Nephron progenitor cell (in vitro differentiated cells): ENCODE measurements at regions not wholly inside any gene's neighbourhood (a gene's known extent, or its start where the extent isn't known, plus 50 kb on each side); places are given as distances from the start of the nearest gene placed in this dataset.

Experiments used
- DNase-seq: peaks from one replicate; pipeline ENCODE4 v3.0.0; 2021
- H3K27ac Mint-ChIP-seq: 2 replicates; pipeline ENCODE4 v1.8.0; 2021; ENCODE audit warnings: mild to moderate bottlenecking, moderate library complexity, mixed read lengths
- H3K27me3 Mint-ChIP-seq: 2 replicates; pipeline ENCODE4 v1.8.0; 2021; ENCODE audit warnings: mild to moderate bottlenecking, low read depth, mixed read lengths; ENCODE audit not compliant: poor library complexity
- H3K36me3 Mint-ChIP-seq: 2 replicates; pipeline ENCODE4 v1.8.0; 2021; ENCODE audit warnings: low read depth, mixed read lengths
- H3K4me1 Mint-ChIP-seq: 2 replicates; pipeline ENCODE4 v1.8.0; 2021; ENCODE audit warnings: mixed read lengths
- H3K4me3 Mint-ChIP-seq: 2 replicates; pipeline ENCODE4 v1.8.0; 2021; ENCODE audit warnings: mild to moderate bottlenecking, moderate library complexity, mixed read lengths
- H3K9me3 Mint-ChIP-seq: 2 replicates; pipeline ENCODE4 v1.8.0; 2021; ENCODE audit warnings: mild to moderate bottlenecking, moderate library complexity, mixed read lengths
- TF ChIP-seq, protein P1 (sequence below): fragments of 200-600 bp; sonication (generic); IDR thresholded peaks from 2 replicates; pipeline ENCODE4 v1.5.0; 2021; ENCODE audit warnings: antibody characterized with exemption

DNA sequence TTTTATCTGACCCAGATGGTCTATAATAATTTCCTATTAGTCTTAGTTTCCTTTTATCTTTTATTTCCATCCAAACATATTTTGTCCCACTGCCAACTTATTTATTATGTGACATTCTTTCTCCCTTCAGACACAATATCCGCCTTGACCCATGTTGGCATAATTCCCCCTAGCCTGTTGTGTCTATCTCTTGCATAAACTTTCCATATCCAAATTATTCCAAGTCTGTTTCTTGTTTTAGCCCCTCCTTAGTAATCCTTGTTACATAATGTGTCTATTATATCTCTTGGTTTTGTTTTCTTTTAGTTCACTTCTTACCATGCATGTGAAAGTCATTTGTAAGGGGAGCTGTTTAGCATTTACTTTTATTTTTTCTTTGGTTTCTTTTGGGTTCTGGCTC is 81.6 kb upstream of the CACHD1 start:
- peaks cover 9% of the 10 kb centered on the region for H3K27me3 Mint-ChIP-seq
- TF ChIP-seq, protein P1, sequence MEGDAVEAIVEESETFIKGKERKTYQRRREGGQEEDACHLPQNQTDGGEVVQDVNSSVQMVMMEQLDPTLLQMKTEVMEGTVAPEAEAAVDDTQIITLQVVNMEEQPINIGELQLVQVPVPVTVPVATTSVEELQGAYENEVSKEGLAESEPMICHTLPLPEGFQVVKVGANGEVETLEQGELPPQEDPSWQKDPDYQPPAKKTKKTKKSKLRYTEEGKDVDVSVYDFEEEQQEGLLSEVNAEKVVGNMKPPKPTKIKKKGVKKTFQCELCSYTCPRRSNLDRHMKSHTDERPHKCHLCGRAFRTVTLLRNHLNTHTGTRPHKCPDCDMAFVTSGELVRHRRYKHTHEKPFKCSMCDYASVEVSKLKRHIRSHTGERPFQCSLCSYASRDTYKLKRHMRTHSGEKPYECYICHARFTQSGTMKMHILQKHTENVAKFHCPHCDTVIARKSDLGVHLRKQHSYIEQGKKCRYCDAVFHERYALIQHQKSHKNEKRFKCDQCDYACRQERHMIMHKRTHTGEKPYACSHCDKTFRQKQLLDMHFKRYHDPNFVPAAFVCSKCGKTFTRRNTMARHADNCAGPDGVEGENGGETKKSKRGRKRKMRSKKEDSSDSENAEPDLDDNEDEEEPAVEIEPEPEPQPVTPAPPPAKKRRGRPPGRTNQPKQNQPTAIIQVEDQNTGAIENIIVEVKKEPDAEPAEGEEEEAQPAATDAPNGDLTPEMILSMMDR, result no peak
- no peak overlapping the region for H3K27ac Mint-ChIP-seq
- H3K4me3 Mint-ChIP-seq, result no peak overlapping the region
- H3K36me3 Mint-ChIP-seq, result peaks cover 7% of the 10 kb centered on the region
- no peak for DNase-seq
- peaks cover 29% of the 10 kb centered on the region for H3K9me3 Mint-ChIP-seq
- H3K4me1 Mint-ChIP-seq, result no peaks in the 10 kb centered on the region

- H3K36me3 Mint-ChIP-seq, result no peaks in the 10 kb centered on the region
- peaks cover 6% of the 10 kb centered on the region for H3K27me3 Mint-ChIP-seq
- no peak for DNase-seq
- H3K27ac Mint-ChIP-seq, result no peak overlapping the region
- H3K9me3 Mint-ChIP-seq, result peaks cover 4% of the 10 kb centered on the region
- TF ChIP-seq, protein P1, result no peak
- H3K4me1 Mint-ChIP-seq, result no peaks in the 10 kb centered on the region
- no peak overlapping the region for H3K4me3 Mint-ChIP-seq
Measured at GRCh38 chr1:64392109-64392508, 77.8 kb upstream of the CACHD1 start.

- Mint-ChIP-seq H3K4me3 (no peak overlapping the region), H3K9me3 (peaks cover 4% of the 10 kb centered on the region), H3K4me1 (no peaks in the 10 kb centered on the region), H3K27ac (no peak overlapping the region), H3K27me3 (peaks cover 3% of the 10 kb centered on the region), H3K36me3 (no peaks in the 10 kb centered on the region)
- no peak for DNase-seq
- TF ChIP-seq, protein P1, result no peak
Measured at GRCh38 chr1:64393790-64394189, 76.1 kb upstream of the CACHD1 start.

- H3K36me3 Mint-ChIP-seq, result no peaks in the 10 kb centered on the region
- peaks cover 3% of the 10 kb centered on the region for H3K27me3 Mint-ChIP-seq
- H3K27ac Mint-ChIP-seq, result no peak overlapping the region
- TF ChIP-seq, protein P1, result no peak
- DNase-seq, result no peak
- no peaks in the 10 kb centered on the region for H3K9me3 Mint-ChIP-seq
- no peaks in the 10 kb centered on the region for H3K4me1 Mint-ChIP-seq
- no peak overlapping the region for H3K4me3 Mint-ChIP-seq
Measured at GRCh38 chr1:64396817-64397216, 73.1 kb upstream of the CACHD1 start.

GRCh38 chr1:64397541-64397940 is 72.4 kb upstream of the CACHD1 start:
- Mint-ChIP-seq H3K4me3 (no peak overlapping the region), H3K27me3 (peaks cover 3% of the 10 kb centered on the region), H3K27ac (no peak overlapping the region), H3K9me3 (no peaks in the 10 kb centered on the region), H3K36me3 (no peaks in the 10 kb centered on the region), H3K4me1 (no peaks in the 10 kb centered on the region)
- DNase-seq, result no peak
- TF ChIP-seq, protein P1, result no peak

DNA sequence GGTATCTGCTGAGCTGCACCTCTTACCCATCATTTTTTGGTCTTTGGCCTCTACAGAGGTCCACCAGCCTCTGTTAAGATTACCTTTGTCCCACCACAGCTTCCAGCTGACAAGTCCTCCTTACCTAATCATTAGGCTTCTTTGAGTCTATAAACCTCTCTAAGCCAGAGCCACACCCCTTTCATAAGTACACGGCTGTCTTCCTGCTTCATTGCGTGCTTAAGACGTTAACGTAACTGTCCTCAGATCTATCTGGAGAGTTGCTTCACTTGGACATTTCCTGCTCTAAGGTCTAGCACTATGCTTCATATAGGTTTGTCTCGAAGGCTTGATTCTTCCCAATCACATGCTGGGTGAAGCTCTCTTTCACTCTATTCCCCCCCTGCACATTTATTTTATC is 71.0 kb upstream of the CACHD1 start:
- Mint-ChIP-seq H3K27ac (no peak overlapping the region), H3K9me3 (no peaks in the 10 kb centered on the region), H3K4me1 (no peaks in the 10 kb centered on the region), H3K36me3 (no peaks in the 10 kb centered on the region), H3K27me3 (peaks cover 7% of the 10 kb centered on the region), H3K4me3 (no peak overlapping the region)
- TF ChIP-seq, protein P1, result no peak
- DNase-seq, result no peak
